ENCODE measurements at regions not wholly inside any gene's neighbourhood (a gene's known extent, or its start where the extent isn't known, plus 50 kb on each side); places are given as distances from the start of the nearest gene placed in this dataset.

DNA sequence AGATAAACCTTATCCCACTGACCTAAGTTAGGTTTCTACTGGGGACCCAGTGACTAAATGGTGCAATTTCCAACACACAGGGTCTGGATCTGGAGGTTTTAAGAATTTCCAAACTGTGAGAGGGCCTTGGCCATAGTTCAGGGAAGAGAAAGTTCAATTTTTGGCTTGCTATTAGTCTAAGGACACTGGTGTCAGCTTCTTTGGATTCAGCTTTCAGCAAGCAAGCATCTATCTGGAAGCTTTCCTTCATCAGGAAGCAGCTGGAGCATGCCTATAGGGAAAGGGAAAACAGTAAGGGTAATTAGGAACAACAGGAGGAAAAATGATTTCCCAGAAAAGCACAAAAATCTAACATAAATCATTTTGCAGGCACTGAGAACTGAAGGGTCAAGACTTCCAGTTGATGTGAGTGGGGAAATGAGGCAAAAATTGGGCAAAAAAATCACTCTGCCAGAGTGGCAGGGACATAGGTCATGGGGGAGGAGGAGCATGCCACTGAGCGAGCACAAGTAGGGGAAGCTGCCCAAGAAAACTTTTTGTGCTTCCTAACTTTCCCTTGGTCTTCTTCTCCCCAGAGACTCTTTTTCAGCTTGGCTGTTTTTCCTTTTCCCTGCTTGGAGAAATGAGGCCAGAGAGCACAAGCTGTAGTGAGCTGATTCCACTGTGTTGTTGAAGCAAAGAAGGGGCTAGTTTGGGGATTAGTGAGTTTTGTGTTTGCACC, 299.6 kb downstream of the FGF10 start:
- TF ChIP-seq, protein P1, sequence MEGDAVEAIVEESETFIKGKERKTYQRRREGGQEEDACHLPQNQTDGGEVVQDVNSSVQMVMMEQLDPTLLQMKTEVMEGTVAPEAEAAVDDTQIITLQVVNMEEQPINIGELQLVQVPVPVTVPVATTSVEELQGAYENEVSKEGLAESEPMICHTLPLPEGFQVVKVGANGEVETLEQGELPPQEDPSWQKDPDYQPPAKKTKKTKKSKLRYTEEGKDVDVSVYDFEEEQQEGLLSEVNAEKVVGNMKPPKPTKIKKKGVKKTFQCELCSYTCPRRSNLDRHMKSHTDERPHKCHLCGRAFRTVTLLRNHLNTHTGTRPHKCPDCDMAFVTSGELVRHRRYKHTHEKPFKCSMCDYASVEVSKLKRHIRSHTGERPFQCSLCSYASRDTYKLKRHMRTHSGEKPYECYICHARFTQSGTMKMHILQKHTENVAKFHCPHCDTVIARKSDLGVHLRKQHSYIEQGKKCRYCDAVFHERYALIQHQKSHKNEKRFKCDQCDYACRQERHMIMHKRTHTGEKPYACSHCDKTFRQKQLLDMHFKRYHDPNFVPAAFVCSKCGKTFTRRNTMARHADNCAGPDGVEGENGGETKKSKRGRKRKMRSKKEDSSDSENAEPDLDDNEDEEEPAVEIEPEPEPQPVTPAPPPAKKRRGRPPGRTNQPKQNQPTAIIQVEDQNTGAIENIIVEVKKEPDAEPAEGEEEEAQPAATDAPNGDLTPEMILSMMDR (IDR thresholded peaks at IDR 0.05) = no peak
- TF ChIP-seq POLR2A (IDR thresholded peaks at IDR 0.05) = no peak

All from right lobe of liver (tissue), 4 donors.